ENCODE measurements at regions not wholly inside any gene's neighbourhood (a gene's known extent, or its start where the extent isn't known, plus 50 kb on each side); places are given as distances from the start of the nearest gene placed in this dataset.

GRCh38 chr9:121601194-121601593 is 50.2 kb upstream of the DAB2IP start:
- no peak for DNase-seq (ENCODE audit: low read depth, low spot score)
